Naive thymus-derived CD4-positive, alpha-beta T cell (primary cell): ENCODE measurements at regions not wholly inside any gene's neighbourhood (a gene's known extent, or its start where the extent isn't known, plus 50 kb on each side); places are given as distances from the start of the nearest gene placed in this dataset.

ENCODE experiments used
- ATAC-seq: fragments of 150-1000 bp; cut with Tn5 transposase; 2 replicates; pipeline ENCODE4 v1.10.0; 2021; ENCODE audit warnings: mild to moderate bottlenecking, moderate library complexity
- CTCF ChIA-PET: fragments of 350-600 bp; sonication (Branson Sonifier 250); formaldehyde crosslinking; loops from one replicate; lab custom pipeline; 2021; ENCODE audit warnings: antibody characterized with exemption; lab: Charles Lee
- POLR2A ChIA-PET: fragments of 350-600 bp; sonication (Branson Sonifier 250); formaldehyde crosslinking; loops from one replicate; lab custom pipeline; 2021; ENCODE audit warnings: antibody characterized with exemption, inconsistent platforms; lab: Charles Lee
- DNase-seq, 9 donors: peaks; one replicate each; pipeline versions ENCODE4 v3.0.0 to v3.0.0-alpha.2; 2020 to 2022; ENCODE audit warnings: mixed read lengths in 1 of 9
- H3K27ac ChIP-seq: one replicate; pipeline ENCODE4 v1.7.0; 2013; ENCODE audit warnings: mild to moderate bottlenecking, low read depth, low read length, moderate library complexity
- H3K27me3 ChIP-seq, 2 donors: one replicate each; pipeline ENCODE4 v1.7.0; 2013; ENCODE audit warnings: low read length in 2 of 2, mild to moderate bottlenecking in 2 of 2, moderate library complexity in 2 of 2; ENCODE audit not compliant: control insufficient read depth in 2 of 2, insufficient read depth in 2 of 2
- H3K36me3 ChIP-seq, 3 experiments: 1 replicate in 2 of 3; 2 replicates in 1 of 3; pipeline ENCODE4 v1.7.0; 2013; ENCODE audit warnings: low read length in 3 of 3, mild to moderate bottlenecking in 3 of 3, moderate library complexity in 1 of 3; ENCODE audit not compliant: insufficient read depth in 3 of 3, control insufficient read depth in 2 of 3
- H3K4me1 ChIP-seq, 2 donors: one replicate each; pipeline ENCODE4 v1.7.0; 2013; ENCODE audit warnings: low read length in 2 of 2, mild to moderate bottlenecking in 2 of 2, moderate library complexity in 1 of 2; ENCODE audit not compliant: control insufficient read depth in 2 of 2, insufficient read depth in 2 of 2
- H3K4me3 ChIP-seq: 2 replicates; pipeline ENCODE4 v1.7.0; 2013; ENCODE audit warnings: mild to moderate bottlenecking, low read length
- H3K9me3 ChIP-seq, 3 experiments: 1 replicate in 2 of 3; 2 replicates in 1 of 3; pipeline ENCODE4 v1.7.0; 2013; ENCODE audit warnings: low read length in 3 of 3; ENCODE audit not compliant: control insufficient read depth in 2 of 3
- H3K27ac Mint-ChIP-seq, 9 donors: one replicate each; pipeline ENCODE4 v1.8.0; 2020 to 2022; ENCODE audit warnings: mixed read lengths in 9 of 9, mild to moderate bottlenecking in 8 of 9, moderate library complexity in 5 of 9, inconsistent platforms in 2 of 9
- H3K27me3 Mint-ChIP-seq, 5 donors: one replicate each; pipeline ENCODE4 v1.8.0; 2021 to 2022; ENCODE audit warnings: mixed read lengths in 5 of 5, mild to moderate bottlenecking in 1 of 5
- H3K36me3 Mint-ChIP-seq, 5 donors: one replicate each; pipeline ENCODE4 v1.8.0; 2020 to 2022; ENCODE audit warnings: mixed read lengths in 5 of 5, mild to moderate bottlenecking in 3 of 5, inconsistent platforms in 1 of 5
- H3K4me1 Mint-ChIP-seq, 7 donors: one replicate each; pipeline ENCODE4 v1.8.0; 2020 to 2022; ENCODE audit warnings: mixed read lengths in 7 of 7, mild to moderate bottlenecking in 3 of 7, inconsistent platforms in 1 of 7
- H3K4me3 Mint-ChIP-seq, 10 donors: one replicate each; pipeline ENCODE4 v1.8.0; 2020 to 2022; ENCODE audit warnings: mild to moderate bottlenecking in 10 of 10, mixed read lengths in 10 of 10, moderate library complexity in 6 of 10, inconsistent platforms in 2 of 10
- H3K9me3 Mint-ChIP-seq, 11 donors: one replicate each; pipeline ENCODE4 v1.8.0; 2020 to 2022; ENCODE audit warnings: mixed read lengths in 11 of 11, mild to moderate bottlenecking in 4 of 11, inconsistent platforms in 1 of 11, moderate library complexity in 1 of 11
- intact Hi-C, 2 donors: fragments of 100-400 bp; cut with micrococcal nuclease; formaldehyde crosslinking; loops; one replicate each; pipeline ENCODE4 v1.15.1; 2023

GRCh38 chr6:90409700-90410099, 113.1 kb upstream of the BACH2 start:
- Histone ChIP-seq H3K27me3 (no peaks in the 10 kb centered on the region), H3K36me3 (no peaks in the 10 kb centered on the region), H3K4me1 (peaks cover 16 to 40% of the 10 kb centered on the region in 2 donors), H3K27ac (no peak overlapping the region), H3K4me3 (no peak overlapping the region), H3K9me3 (no peaks in the 10 kb centered on the region)
- DNase-seq, result no peak
- Mint-ChIP-seq H3K27ac (peak overlapping the region in 2 of 9 donors; percentile 17 to 57), H3K27me3 (peaks cover 0 to 2% (median 0%) of the 10 kb centered on the region in 5 donors), H3K36me3 (peaks cover 0 to 4% (median 0%) of the 10 kb centered on the region in 5 donors), H3K4me1 (peaks cover 13 to 72% (median 25%) of the 10 kb centered on the region in 7 donors), H3K9me3 (peaks cover 0 to 5% (median 0%) of the 10 kb centered on the region in 11 donors), H3K4me3 (no peak overlapping the region)
- intact Hi-C loops, result loop anchor here in 1 of 2 donors (2.0 to 5.0 kb wide), 2 partner anchors 15 to 63 kb away; no protein-coding TSS in a partner anchor
- no peak for ATAC-seq
- POLR2A ChIA-PET, result interaction anchor here (1.2 kb wide), 1 partner anchor 15 kb away, joined by 4 read pairs; no protein-coding TSS in a partner anchor
- CTCF ChIA-PET, result interaction anchor here (0.9 to 1.3 kb wide), 2 partner anchors 12 to 69 kb away, joined by 3 to 4 read pairs; no protein-coding TSS in a partner anchor

- peaks cover 12 to 40% of the 10 kb centered on the region in 2 donors for H3K4me1 ChIP-seq
- H3K27ac ChIP-seq, result no peak overlapping the region
- Mint-ChIP-seq H3K27me3 (no peaks in the 10 kb centered on the region), H3K4me1 (peaks cover 14 to 66% (median 22%) of the 10 kb centered on the region in 7 donors), H3K27ac (peak overlapping the region in 1 of 9 donors; percentile 51), H3K4me3 (no peak overlapping the region), H3K9me3 (peaks cover 0 to 5% (median 0%) of the 10 kb centered on the region in 11 donors), H3K36me3 (peaks cover 0 to 4% (median 0%) of the 10 kb centered on the region in 5 donors)
- no peaks in the 10 kb centered on the region for H3K27me3 ChIP-seq
- ATAC-seq, result no peak
- intact Hi-C loops, result loop anchor here in 1 of 2 donors (1.0 kb wide), 1 partner anchor 9 kb away; no protein-coding TSS in a partner anchor
- ChIA-PET CTCF (interaction anchor here (0.6 to 1.2 kb wide), 2 partner anchors 323 to 467 kb away, joined by 3 read pairs; no protein-coding TSS in a partner anchor), POLR2A (interaction anchor here (1.1 to 1.2 kb wide), 2 partner anchors 9 to 10 kb away, joined by 3 to 4 read pairs; no protein-coding TSS in a partner anchor)
- no peak for DNase-seq
- no peaks in the 10 kb centered on the region for H3K9me3 ChIP-seq
- H3K36me3 ChIP-seq, result no peaks in the 10 kb centered on the region
- no peak overlapping the region for H3K4me3 ChIP-seq
Measured at GRCh38 chr6:90406957-90407356, 110.3 kb upstream of the BACH2 start.

- Mint-ChIP-seq H3K4me3 (peak overlapping the region in 1 of 10 donors; percentile 20), H3K9me3 (peaks cover 0 to 5% (median 0%) of the 10 kb centered on the region in 11 donors), H3K36me3 (peaks cover 0 to 4% (median 0%) of the 10 kb centered on the region in 5 donors), H3K27ac (peak overlapping the region in 3 of 9 donors; percentile 13 to 79 (median 51)), H3K27me3 (no peaks in the 10 kb centered on the region), H3K4me1 (peaks cover 17 to 65% (median 25%) of the 10 kb centered on the region in 7 donors)
- ChIA-PET POLR2A (interaction anchor here (1.0 to 1.1 kb wide), 2 partner anchors 8 to 55 kb away, joined by 3 to 4 read pairs; no protein-coding TSS in a partner anchor), CTCF (interaction anchor here (0.6 kb wide), 1 partner anchor 322 kb away, joined by 3 read pairs; no protein-coding TSS in a partner anchor)
- intact Hi-C loops, result loop anchor here in 1 of 2 donors (1.0 kb wide), 1 partner anchor 8 kb away; no protein-coding TSS in a partner anchor
- no peaks in the 10 kb centered on the region for H3K27me3 ChIP-seq
- no peak for ATAC-seq
- H3K4me1 ChIP-seq, result peaks cover 17 to 43% of the 10 kb centered on the region in 2 donors
- no peak overlapping the region for H3K4me3 ChIP-seq
- no peaks in the 10 kb centered on the region for H3K36me3 ChIP-seq
- H3K27ac ChIP-seq, result no peak overlapping the region
- no peaks in the 10 kb centered on the region for H3K9me3 ChIP-seq
- DNase-seq, result no peak
Measured at GRCh38 chr6:90406142-90406794, 109.6 kb upstream of the BACH2 start.

GRCh38 chr6:90403489-90404381, 107.1 kb upstream of the BACH2 start:
- peaks cover 18 to 67% (median 34%) of the 10 kb centered on the region in 7 donors for H3K4me1 Mint-ChIP-seq
- ATAC-seq, result no peak
- peak overlapping the region in 5 of 10 donors; percentile 21 to 79 (median 49) for H3K4me3 Mint-ChIP-seq
- peak overlapping the region in 5 of 9 donors; percentile 38 to 91 (median 77) for H3K27ac Mint-ChIP-seq
- CTCF ChIA-PET, result interaction anchor here (0.5 to 1.3 kb wide), 5 partner anchors 11 to 1504 kb away, joined by 3 to 5 read pairs (median 3); no protein-coding TSS in a partner anchor
- H3K4me1 ChIP-seq, result peaks cover 17 to 53% of the 10 kb centered on the region in 2 donors
- H3K27me3 ChIP-seq, result no peaks in the 10 kb centered on the region
- POLR2A ChIA-PET, result interaction anchor here (1.0 to 2.8 kb wide), 2 partner anchors 11 to 54 kb away, joined by 3 to 8 read pairs; no protein-coding TSS in a partner anchor
- H3K36me3 ChIP-seq, result no peaks in the 10 kb centered on the region
- intact Hi-C loops, result no loop called here
- no peaks in the 10 kb centered on the region for H3K27me3 Mint-ChIP-seq
- H3K4me3 ChIP-seq, result no peak overlapping the region
- no peak overlapping the region for H3K27ac ChIP-seq
- peaks cover 0 to 2% (median 0%) of the 10 kb centered on the region in 5 donors for H3K36me3 Mint-ChIP-seq
- H3K9me3 ChIP-seq, result no peaks in the 10 kb centered on the region
- no peak for DNase-seq
- peaks cover 0 to 2% (median 0%) of the 10 kb centered on the region in 11 donors for H3K9me3 Mint-ChIP-seq

- H3K9me3 ChIP-seq, result no peaks in the 10 kb centered on the region
- no peaks in the 10 kb centered on the region for H3K27me3 Mint-ChIP-seq
- H3K4me3 ChIP-seq, result no peak overlapping the region
- H3K27ac ChIP-seq, result no peak overlapping the region
- intact Hi-C loops, result no loop called here
- peak overlapping the region in 6 of 10 donors; percentile 6 to 79 (median 35) for H3K4me3 Mint-ChIP-seq
- CTCF ChIA-PET, result interaction anchor here (0.5 to 1.9 kb wide), 5 partner anchors 14 to 1503 kb away, joined by 3 to 6 read pairs (median 3); no protein-coding TSS in a partner anchor
- POLR2A ChIA-PET, result interaction anchor here (0.6 to 2.8 kb wide), 8 partner anchors 10 to 450 kb away, joined by 3 to 8 read pairs (median 4); no protein-coding TSS in a partner anchor
- peaks cover 0 to 2% (median 0%) of the 10 kb centered on the region in 5 donors for H3K36me3 Mint-ChIP-seq
- H3K27me3 ChIP-seq, result no peaks in the 10 kb centered on the region
- ATAC-seq (no peak), DNase-seq (no peak)
- H3K4me1 ChIP-seq, result peaks cover 26 to 63% of the 10 kb centered on the region in 2 donors
- peaks cover 0 to 2% (median 0%) of the 10 kb centered on the region in 11 donors for H3K9me3 Mint-ChIP-seq
- peak overlapping the region in 6 of 9 donors; percentile 6 to 91 (median 82) for H3K27ac Mint-ChIP-seq
- H3K36me3 ChIP-seq, result no peaks in the 10 kb centered on the region
- peaks cover 28 to 76% (median 43%) of the 10 kb centered on the region in 7 donors for H3K4me1 Mint-ChIP-seq
Measured at GRCh38 chr6:90402831-90403192, 106.2 kb upstream of the BACH2 start.
